GM23338 (cell line): ENCODE measurements at regions not wholly inside any gene's neighbourhood (a gene's known extent, or its start where the extent isn't known, plus 50 kb on each side); places are given as distances from the start of the nearest gene placed in this dataset.

Experiments
- ATAC-seq: fragments of 200-7000 bp; cut with Tn5 transposase; 3 replicates; pipeline ENCODE4 v1.9.1; 2020
- DNase-seq: peaks from one replicate; pipeline ENCODE4 v3.0.0-alpha.2; 2015; ENCODE audit warnings: low spot score
- H2AFZ ChIP-seq: fragments of 200-600 bp; sonication (generic); 2 replicates; pipeline ENCODE4 v1.8.0; 2016; ENCODE audit warnings: antibody characterized with exemption, mild to moderate bottlenecking, moderate library complexity
- H3F3A ChIP-seq: fragments of 200-600 bp; sonication (generic); replicated peaks from 2 replicates; pipeline ENCODE4 v1.8.0; 2017; ENCODE audit warnings: antibody characterized with exemption, mixed run types, low read depth
- H3K27ac ChIP-seq: fragments of 200-600 bp; sonication (generic); 2 replicates; pipeline ENCODE4 v1.6.1; 2016; ENCODE audit warnings: low read depth
- H3K27me3 ChIP-seq: fragments of 200-600 bp; sonication (generic); 2 replicates; pipeline ENCODE4 v1.8.0; 2016; ENCODE audit warnings: mild to moderate bottlenecking, mixed run types, moderate library complexity; ENCODE audit not compliant: insufficient read depth
- H3K36me3 ChIP-seq: fragments of 200-600 bp; sonication (generic); 2 replicates; pipeline ENCODE4 v1.8.0; 2016; ENCODE audit warnings: mild to moderate bottlenecking; ENCODE audit not compliant: insufficient read depth
- H3K4me1 ChIP-seq: fragments of 200-600 bp; sonication (generic); 2 replicates; pipeline ENCODE4 v1.8.0; 2016; ENCODE audit warnings: mild to moderate bottlenecking, moderate library complexity; ENCODE audit not compliant: insufficient read depth
- H3K4me2 ChIP-seq: fragments of 200-600 bp; sonication (generic); 2 replicates; pipeline ENCODE4 v1.7.1; 2017; ENCODE audit warnings: mixed run types
- H3K4me3 ChIP-seq: fragments of 200-600 bp; sonication (generic); 2 replicates; pipeline ENCODE4 v1.6.1; 2016; ENCODE audit warnings: mixed run types
- H3K79me2 ChIP-seq: fragments of 200-600 bp; sonication (generic); replicated peaks from 2 replicates; pipeline ENCODE4 v1.8.0; 2017; ENCODE audit warnings: mild to moderate bottlenecking; ENCODE audit not compliant: insufficient read depth
- H3K9me2 ChIP-seq: fragments of 200-600 bp; sonication (generic); 2 replicates; pipeline ENCODE4 v1.8.0; 2017; ENCODE audit not compliant: insufficient read depth
- H4K20me1 ChIP-seq: fragments of 200-600 bp; sonication (generic); replicated peaks from 2 replicates; pipeline ENCODE4 v1.8.0; 2017; ENCODE audit warnings: mild to moderate bottlenecking; ENCODE audit not compliant: insufficient read depth
- H3K27ac Mint-ChIP-seq: 2 replicates; pipeline ENCODE4 v1.8.0; 2020; ENCODE audit warnings: inconsistent platforms, mild to moderate bottlenecking, moderate library complexity, mixed read lengths
- H3K27me3 Mint-ChIP-seq: 3 replicates; pipeline ENCODE4 v1.8.0; 2022; ENCODE audit warnings: low read depth, mild to moderate bottlenecking, moderate library complexity, mixed read lengths, inconsistent platforms; ENCODE audit not compliant: insufficient read depth, poor library complexity
- H3K36me3 Mint-ChIP-seq: 3 replicates; pipeline ENCODE4 v1.8.0; 2021; ENCODE audit warnings: low read depth, mild to moderate bottlenecking, inconsistent platforms, moderate library complexity, mixed read lengths
- H3K4me1 Mint-ChIP-seq: 3 replicates; pipeline ENCODE4 v1.8.0; 2020; ENCODE audit warnings: mild to moderate bottlenecking, inconsistent platforms, mixed read lengths
- H3K4me3 Mint-ChIP-seq: 3 replicates; pipeline ENCODE4 v1.8.0; 2021; ENCODE audit warnings: moderate library complexity, mild to moderate bottlenecking, inconsistent platforms, mixed read lengths
- H3K9me3 Mint-ChIP-seq: 3 replicates; pipeline ENCODE4 v1.8.0; 2020; ENCODE audit warnings: moderate library complexity, mild to moderate bottlenecking, inconsistent platforms, mixed read lengths
- CREB1 ChIP-seq: fragments of 250-450 bp; sonication (Bioruptor Pico); IDR thresholded peaks from 2 replicates; pipeline ENCODE4 v1.5.0; 2020; ENCODE audit warnings: low read depth, mild to moderate bottlenecking, moderate library complexity
- ETS1 ChIP-seq: IDR thresholded peaks from 2 replicates; pipeline ENCODE4 v1.6.1; 2016; ENCODE audit warnings: antibody characterized with exemption
- EZH2 ChIP-seq: fragments of 200-600 bp; sonication (generic); IDR thresholded peaks from one replicate; pipeline ENCODE4 v1.8.0; 2017; ENCODE audit warnings: antibody characterized with exemption, mild to moderate bottlenecking, low read depth; ENCODE audit not compliant: unreplicated experiment
- EZH2phosphoT487 ChIP-seq: fragments of 200-600 bp; sonication (generic); IDR thresholded peaks from one replicate; pipeline ENCODE4 v1.8.1; 2018; ENCODE audit warnings: antibody characterized with exemption; ENCODE audit not compliant: unreplicated experiment
- JUNB ChIP-seq: IDR thresholded peaks from one replicate; pipeline ENCODE4 v1.6.1; 2016; ENCODE audit warnings: antibody characterized with exemption; ENCODE audit not compliant: unreplicated experiment
- NANOG ChIP-seq: IDR thresholded peaks from 2 replicates; pipeline ENCODE4 v1.6.1; 2016; ENCODE audit warnings: antibody characterized with exemption, borderline replicate concordance
- POLR2AphosphoS5 ChIP-seq: IDR thresholded peaks from 2 replicates; pipeline ENCODE4 v1.6.1; 2016; ENCODE audit warnings: antibody characterized with exemption, low read depth
- STAT1 ChIP-seq: IDR thresholded peaks from one replicate; pipeline ENCODE4 v1.6.1; 2016; ENCODE audit warnings: antibody characterized with exemption; ENCODE audit not compliant: unreplicated experiment
- ZNF114 ChIP-seq: fragments of 250-450 bp; sonication (Bioruptor Pico); IDR thresholded peaks from 2 replicates; pipeline ENCODE4 v1.5.0; 2020; ENCODE audit warnings: mild to moderate bottlenecking, moderate library complexity
- ZNF331 ChIP-seq: fragments of 250-450 bp; sonication (Bioruptor Pico); IDR thresholded peaks from 2 replicates; pipeline ENCODE4 v1.5.0; 2020; ENCODE audit warnings: low read depth, mild to moderate bottlenecking, moderate library complexity
- ZNF462 ChIP-seq: fragments of 250-450 bp; sonication (Bioruptor Pico); IDR thresholded peaks from 2 replicates; pipeline ENCODE4 v1.5.0; 2020; ENCODE audit warnings: mild to moderate bottlenecking, moderate library complexity
- TF ChIP-seq, protein P1 (sequence below), 2 experiments: fragments of 200-600 bp in 1 of 2; sonication (generic) in 1 of 2; conservative IDR thresholded peaks; 2 replicates each; pipeline versions ENCODE4 v1.5.1 to v1.6.1; 2016 to 2017; ENCODE audit warnings: antibody characterized with exemption in 2 of 2, low read depth in 2 of 2, mild to moderate bottlenecking in 2 of 2, moderate library complexity in 1 of 2

DNA sequence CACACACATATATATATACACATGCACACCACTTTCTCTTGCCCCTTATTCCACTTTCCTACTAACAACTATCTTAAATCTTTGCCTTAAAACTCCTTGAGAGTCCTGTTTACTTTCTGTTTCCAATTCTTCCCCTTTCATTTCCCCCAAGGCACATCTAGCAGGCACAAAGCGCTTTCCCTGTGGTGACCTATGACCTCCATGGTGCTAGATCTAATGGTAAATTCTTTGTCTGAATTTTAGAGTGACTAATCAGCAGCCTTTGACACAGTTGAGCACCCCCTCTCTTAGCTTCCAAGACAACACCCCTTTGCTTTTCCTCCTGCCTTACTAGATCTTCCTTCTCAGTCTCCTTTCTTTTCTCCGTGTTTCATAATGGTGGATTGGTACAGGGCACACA, 236.4 kb upstream of the TTC29 start (continued):
- TF ChIP-seq, protein P1, sequence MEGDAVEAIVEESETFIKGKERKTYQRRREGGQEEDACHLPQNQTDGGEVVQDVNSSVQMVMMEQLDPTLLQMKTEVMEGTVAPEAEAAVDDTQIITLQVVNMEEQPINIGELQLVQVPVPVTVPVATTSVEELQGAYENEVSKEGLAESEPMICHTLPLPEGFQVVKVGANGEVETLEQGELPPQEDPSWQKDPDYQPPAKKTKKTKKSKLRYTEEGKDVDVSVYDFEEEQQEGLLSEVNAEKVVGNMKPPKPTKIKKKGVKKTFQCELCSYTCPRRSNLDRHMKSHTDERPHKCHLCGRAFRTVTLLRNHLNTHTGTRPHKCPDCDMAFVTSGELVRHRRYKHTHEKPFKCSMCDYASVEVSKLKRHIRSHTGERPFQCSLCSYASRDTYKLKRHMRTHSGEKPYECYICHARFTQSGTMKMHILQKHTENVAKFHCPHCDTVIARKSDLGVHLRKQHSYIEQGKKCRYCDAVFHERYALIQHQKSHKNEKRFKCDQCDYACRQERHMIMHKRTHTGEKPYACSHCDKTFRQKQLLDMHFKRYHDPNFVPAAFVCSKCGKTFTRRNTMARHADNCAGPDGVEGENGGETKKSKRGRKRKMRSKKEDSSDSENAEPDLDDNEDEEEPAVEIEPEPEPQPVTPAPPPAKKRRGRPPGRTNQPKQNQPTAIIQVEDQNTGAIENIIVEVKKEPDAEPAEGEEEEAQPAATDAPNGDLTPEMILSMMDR (conservative IDR thresholded peaks at IDR 0.05; ENCODE audit: low read depth in 2 of 2) = no peak
- TF ChIP-seq ZNF114 (CRISPR knock-in tag) (no peak), ZNF462 (CRISPR knock-in tag) (no peak), STAT1 (no peak)

DNA sequence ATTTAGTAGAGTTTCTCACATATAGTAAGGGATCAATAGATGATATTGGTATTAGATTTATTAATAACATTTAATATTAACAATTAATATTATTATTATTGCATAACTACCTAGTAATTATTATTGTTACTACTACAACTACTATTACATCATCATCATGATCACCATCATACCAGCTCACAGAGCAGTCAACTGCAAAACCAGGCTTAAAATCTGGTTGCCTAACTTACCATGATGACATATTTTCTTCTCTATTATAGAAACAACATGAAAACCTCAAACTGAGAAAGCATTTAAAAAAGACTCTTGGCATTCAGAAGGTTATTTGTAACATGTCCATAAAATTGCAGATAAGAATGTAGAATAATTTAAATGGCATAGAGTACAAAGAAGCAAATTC, 247.0 kb upstream of the TTC29 start:
- Mint-ChIP-seq H3K4me3 (no peak overlapping the region), H3K27me3 (no peaks in the 10 kb centered on the region), H3K36me3 (0 out of 3 replicates have a peak, but pooled peaks cover 2% of the 10 kb centered on the region), H3K27ac (no peak overlapping the region), H3K4me1 (peaks cover 8% of the 10 kb centered on the region), H3K9me3 (peaks cover 13% of the 10 kb centered on the region)
- Histone ChIP-seq H3K9me2 (no peaks in the 10 kb centered on the region), H3K79me2 (no peaks in the 10 kb centered on the region), H3K4me1 (peaks cover 4% of the 10 kb centered on the region; the same call in 1 of the 2 replicates), H3K36me3 (no peaks in the 10 kb centered on the region), H3K27me3 (no peaks in the 10 kb centered on the region), H3K4me3 (no peak overlapping the region), H3F3A (no peaks in the 10 kb centered on the region), H4K20me1 (no peaks in the 10 kb centered on the region), H3K27ac (no peak overlapping the region), H3K4me2 (no peak overlapping the region), H2AFZ (no peak overlapping the region)
- ATAC-seq (no peak), DNase-seq (no peak)
- no peak for TF ChIP-seq EZH2phosphoT487
- TF ChIP-seq ETS1 = no peak
- no peak for TF ChIP-seq POLR2AphosphoS5
- no peak for TF ChIP-seq ZNF331 (CRISPR knock-in tag)
- TF ChIP-seq CREB1 (CRISPR knock-in tag) = no peak
- no peak for TF ChIP-seq ZNF114 (CRISPR knock-in tag)
- no peak for TF ChIP-seq STAT1
- TF ChIP-seq NANOG = no peak
- no peak for TF ChIP-seq EZH2
- no peak for TF ChIP-seq JUNB
